Choroid plexus epithelial cell (primary cell): ENCODE measurements at regions not wholly inside any gene's neighbourhood (a gene's known extent, or its start where the extent isn't known, plus 50 kb on each side); places are given as distances from the start of the nearest gene placed in this dataset.

Experiments
- DNase-seq: peaks from one replicate; pipeline ENCODE4 v3.0.0-alpha.2; 2010; ENCODE audit warnings: low read depth
- H3K4me3 ChIP-seq: 2 replicates; pipeline ENCODE4 v1.5.1; 2011; ENCODE audit warnings: low read depth, mild to moderate bottlenecking, control low read depth, low read length, moderate library complexity
- TF ChIP-seq, protein P1 (sequence below): conservative IDR thresholded peaks from 2 replicates; pipeline ENCODE4 v1.5.1; 2011; ENCODE audit warnings: low read depth, mild to moderate bottlenecking, control low read depth, inconsistent platforms, low read length, moderate library complexity

DNA sequence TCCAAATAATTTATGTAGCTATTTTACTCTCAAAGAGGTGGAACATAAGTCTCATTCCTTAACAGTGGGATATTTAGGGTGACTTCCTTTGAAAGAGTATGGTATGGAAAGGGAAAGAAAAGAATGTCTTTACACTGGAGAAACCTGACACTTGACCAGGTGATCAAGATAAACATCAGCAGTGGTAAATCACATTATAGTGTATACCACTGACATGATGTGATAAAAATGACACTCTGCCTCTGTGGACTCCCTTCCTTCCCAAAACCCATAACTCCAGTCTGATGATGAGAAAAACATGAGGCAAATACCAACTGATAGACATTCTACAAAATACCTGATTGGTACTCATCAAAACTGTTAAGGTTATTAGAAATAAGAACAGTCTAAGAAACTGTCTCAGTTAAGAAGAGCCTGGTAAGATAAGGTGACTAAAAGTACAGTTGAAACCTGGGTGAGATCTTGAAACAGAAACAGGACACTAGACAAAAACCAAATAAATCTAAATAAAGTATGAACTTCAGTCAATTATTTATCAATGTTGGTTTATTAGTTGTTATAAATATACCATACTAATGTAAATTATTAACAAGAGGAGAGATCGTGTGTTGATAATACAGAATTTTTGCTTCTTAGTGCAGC is 144.2 kb upstream of the PCDH18 start:
- TF ChIP-seq, protein P1, sequence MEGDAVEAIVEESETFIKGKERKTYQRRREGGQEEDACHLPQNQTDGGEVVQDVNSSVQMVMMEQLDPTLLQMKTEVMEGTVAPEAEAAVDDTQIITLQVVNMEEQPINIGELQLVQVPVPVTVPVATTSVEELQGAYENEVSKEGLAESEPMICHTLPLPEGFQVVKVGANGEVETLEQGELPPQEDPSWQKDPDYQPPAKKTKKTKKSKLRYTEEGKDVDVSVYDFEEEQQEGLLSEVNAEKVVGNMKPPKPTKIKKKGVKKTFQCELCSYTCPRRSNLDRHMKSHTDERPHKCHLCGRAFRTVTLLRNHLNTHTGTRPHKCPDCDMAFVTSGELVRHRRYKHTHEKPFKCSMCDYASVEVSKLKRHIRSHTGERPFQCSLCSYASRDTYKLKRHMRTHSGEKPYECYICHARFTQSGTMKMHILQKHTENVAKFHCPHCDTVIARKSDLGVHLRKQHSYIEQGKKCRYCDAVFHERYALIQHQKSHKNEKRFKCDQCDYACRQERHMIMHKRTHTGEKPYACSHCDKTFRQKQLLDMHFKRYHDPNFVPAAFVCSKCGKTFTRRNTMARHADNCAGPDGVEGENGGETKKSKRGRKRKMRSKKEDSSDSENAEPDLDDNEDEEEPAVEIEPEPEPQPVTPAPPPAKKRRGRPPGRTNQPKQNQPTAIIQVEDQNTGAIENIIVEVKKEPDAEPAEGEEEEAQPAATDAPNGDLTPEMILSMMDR: no peak
- H3K4me3 ChIP-seq: no peak overlapping the region
- no peak for DNase-seq

DNA sequence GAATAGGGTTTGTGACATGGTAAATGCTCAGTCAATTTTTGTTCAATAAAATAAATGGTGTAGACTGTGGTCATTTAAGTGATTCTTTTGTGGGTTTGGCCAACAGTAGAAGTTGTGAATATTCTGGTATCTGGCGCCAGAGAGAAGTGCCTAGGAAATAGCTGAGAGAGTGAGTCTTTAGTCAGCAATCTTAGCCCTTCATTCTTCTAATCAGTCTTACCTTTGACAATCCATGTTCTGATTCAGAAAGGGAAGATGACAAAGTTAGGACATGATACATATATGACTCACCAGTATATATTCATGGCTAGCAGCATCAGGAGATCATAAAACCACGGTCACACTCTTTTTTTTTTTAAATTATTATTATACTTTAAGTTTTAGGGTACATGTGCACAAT is 141.8 kb upstream of the PCDH18 start:
- TF ChIP-seq, protein P1: no peak
- DNase-seq: no peak
- H3K4me3 ChIP-seq: no peak overlapping the region

DNA sequence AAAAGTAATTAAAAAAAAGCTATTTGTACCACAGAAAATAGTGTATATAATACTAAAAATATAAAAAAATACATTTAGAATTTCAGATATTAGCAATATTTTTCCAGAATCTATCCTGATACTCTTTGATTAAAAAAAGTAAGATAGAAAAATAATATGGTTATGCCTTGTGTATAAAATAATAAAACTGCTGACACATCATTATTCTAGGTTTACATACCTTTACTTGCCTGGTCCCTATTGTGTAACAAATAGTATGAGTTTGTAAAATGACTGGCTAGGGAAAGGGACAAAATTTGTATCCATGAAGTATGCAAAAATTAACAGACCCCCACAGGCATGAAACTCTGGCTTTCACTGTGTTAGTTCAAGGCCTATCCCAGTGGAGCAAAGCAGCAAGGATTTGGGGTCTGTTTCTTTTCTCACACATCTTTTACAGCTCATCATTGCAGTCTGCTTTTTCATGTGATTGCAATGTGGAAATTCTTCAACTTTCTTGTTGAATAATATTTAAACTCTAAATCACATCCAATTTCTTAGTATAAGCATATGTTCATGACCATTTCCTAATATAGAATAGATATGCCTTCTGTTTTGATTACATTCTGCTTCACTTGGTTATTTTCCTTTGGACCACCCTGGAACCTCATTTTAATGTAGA is 136.7 kb upstream of the PCDH18 start:
- TF ChIP-seq, protein P1: no peak
- no peak for DNase-seq
- H3K4me3 ChIP-seq: no peak overlapping the region

DNA sequence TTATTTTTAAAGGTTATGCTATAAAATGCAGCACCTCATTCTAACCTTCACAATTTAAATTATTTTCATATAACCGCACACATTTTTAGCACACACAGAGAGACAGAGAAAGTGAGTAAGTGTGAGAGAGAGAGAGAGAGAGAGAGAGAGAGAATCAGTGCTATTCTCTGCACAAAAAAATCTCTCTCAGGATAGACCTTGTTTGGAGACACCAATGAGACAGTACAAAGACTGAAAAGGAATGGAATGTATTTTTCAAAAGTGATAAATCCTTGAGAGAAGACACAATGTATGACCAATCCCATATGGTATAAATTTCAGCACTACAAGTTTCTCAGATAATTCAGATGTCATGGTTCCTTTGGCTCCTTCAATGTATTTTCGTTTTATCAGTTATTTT is 132.1 kb upstream of the PCDH18 start:
- peak; percentile 67 for DNase-seq
- TF ChIP-seq, protein P1: no peak

DNA sequence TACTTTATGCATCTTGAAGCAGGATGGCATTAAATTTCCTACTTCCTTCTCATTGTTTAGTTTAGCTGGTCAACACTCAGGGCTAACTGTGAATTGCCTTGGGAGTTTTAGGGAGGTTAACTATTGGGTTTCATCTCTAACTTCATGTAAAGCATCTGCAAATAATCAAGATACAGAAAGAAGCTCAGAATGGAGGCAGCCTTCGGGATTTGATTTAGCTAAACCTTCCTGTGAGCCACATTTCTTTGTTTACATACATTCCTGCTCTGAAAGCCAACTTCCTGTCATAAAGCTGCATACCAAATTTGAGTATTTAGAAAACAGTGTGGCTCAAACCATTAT is 131.7 kb upstream of the PCDH18 start:
- peak; percentile 79 for DNase-seq
- no peak overlapping the region for H3K4me3 ChIP-seq
- TF ChIP-seq, protein P1: no peak

More for the DNA sequence above, 132.1 kb upstream of the PCDH18 start:
- H3K4me3 ChIP-seq: no peak overlapping the region

DNA sequence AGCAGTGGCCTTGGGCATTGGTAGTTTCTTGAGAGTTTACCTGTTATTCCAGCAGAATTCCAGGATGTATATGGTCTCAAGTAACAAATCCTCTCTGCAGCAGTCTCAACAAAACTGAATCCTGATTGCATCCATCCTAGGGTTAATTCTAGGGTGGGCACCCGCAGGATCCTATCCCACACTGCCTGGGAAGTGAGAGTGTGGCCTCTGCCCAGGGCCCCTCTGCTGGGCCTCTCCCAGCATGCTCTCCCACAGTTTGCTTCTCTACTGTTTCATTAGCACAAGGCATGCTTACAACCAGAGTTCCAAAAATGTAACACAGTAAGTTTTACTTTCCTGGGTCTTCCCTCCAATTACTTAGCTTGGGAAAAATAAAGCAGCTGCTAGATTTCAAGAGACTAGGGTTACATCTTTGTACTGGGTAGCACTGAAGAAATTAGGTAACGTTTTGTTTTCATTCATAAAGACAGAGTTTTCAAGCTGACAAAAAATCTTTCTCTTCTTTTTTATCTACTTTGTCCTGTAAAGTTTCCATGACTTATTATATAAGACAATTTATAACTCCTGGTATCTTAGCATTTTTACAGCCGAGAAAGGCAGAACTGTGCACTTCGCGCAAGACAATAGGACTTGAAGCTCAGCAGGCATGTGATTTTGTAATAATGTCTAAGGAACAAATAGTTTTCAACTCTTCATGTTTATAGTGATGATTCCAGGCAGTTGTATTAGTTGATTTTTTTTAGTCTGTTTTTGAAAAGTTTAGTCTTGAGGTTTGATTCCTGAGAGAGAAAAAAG is 131.2 kb upstream of the PCDH18 start:
- DNase-seq: peak; percentile 58
- TF ChIP-seq, protein P1: no peak
- no peak overlapping the region for H3K4me3 ChIP-seq
